ENCODE measurements at regions not wholly inside any gene's neighbourhood (a gene's known extent, or its start where the extent isn't known, plus 50 kb on each side); places are given as distances from the start of the nearest gene placed in this dataset.

GRCh38 chrX:118251271-118251670, 94.6 kb upstream of the WDR44 start:
- TF ChIP-seq POLR2A (IDR thresholded peaks at IDR 0.05; ENCODE audit: low read length) (no peak), GATA1 (IDR thresholded peaks at IDR 0.05; ENCODE audit: low read depth, low read length) (no peak)
